ENCODE measurements at regions not wholly inside any gene's neighbourhood (a gene's known extent, or its start where the extent isn't known, plus 50 kb on each side); places are given as distances from the start of the nearest gene placed in this dataset.

- DNase-seq, result no peak
These were observed 50.6 kb upstream of the JAZF1 start for GRCh38 chr7:28231176-28231575.

- no peak for DNase-seq
These were observed 56.0 kb upstream of the JAZF1 start for GRCh38 chr7:28236560-28236959.

- DNase-seq, result no peak
These were observed 56.8 kb upstream of the JAZF1 start for GRCh38 chr7:28237363-28237762.

- no peak for DNase-seq
These were observed 59.2 kb upstream of the JAZF1 start for GRCh38 chr7:28239823-28240204.

GRCh38 chr7:28240481-28240880, 59.9 kb upstream of the JAZF1 start:
- no peak for DNase-seq

GRCh38 chr7:28243861-28244260, 63.3 kb upstream of the JAZF1 start:
- no peak for DNase-seq

GRCh38 chr7:28245123-28245878, 64.7 kb upstream of the JAZF1 start:
- no peak for DNase-seq

GRCh38 chr7:28246921-28247461, 66.4 kb upstream of the JAZF1 start:
- no peak for DNase-seq

GRCh38 chr7:28258240-28258639, 77.6 kb upstream of the JAZF1 start:
- DNase-seq, result no peak

GRCh38 chr7:28260969-28261368, 80.4 kb upstream of the JAZF1 start:
- no peak for DNase-seq

GRCh38 chr7:28263622-28264271, 83.2 kb upstream of the JAZF1 start:
- DNase-seq, result no peak

GRCh38 chr7:28266402-28266801, 85.8 kb upstream of the JAZF1 start:
- no peak for DNase-seq

GRCh38 chr7:28267012-28267411, 86.4 kb upstream of the JAZF1 start:
- no peak for DNase-seq

- DNase-seq, result no peak
These were observed 89.2 kb upstream of the JAZF1 start for GRCh38 chr7:28269700-28270361.

- DNase-seq, result no peak
These were observed 89.9 kb upstream of the JAZF1 start for GRCh38 chr7:28270536-28270935.

GRCh38 chr7:28272461-28272877, 91.9 kb upstream of the JAZF1 start:
- DNase-seq, result peak; percentile 24

- DNase-seq, result no peak
These were observed 95.7 kb upstream of the JAZF1 start for GRCh38 chr7:28276298-28276697.

- no peak for DNase-seq
These were observed 96.8 kb upstream of the JAZF1 start for GRCh38 chr7:28277364-28277763.

- no peak for DNase-seq
These were observed 97.4 kb upstream of the JAZF1 start for GRCh38 chr7:28277958-28278357.

- no peak for DNase-seq
These were observed 99.9 kb upstream of the JAZF1 start for GRCh38 chr7:28280516-28280915.

GRCh38 chr7:28290496-28290895, 109.9 kb upstream of the JAZF1 start:
- DNase-seq, result no peak

GRCh38 chr7:28291559-28291958, 111.0 kb upstream of the JAZF1 start:
- no peak for DNase-seq

GRCh38 chr7:28292834-28293526, 112.4 kb upstream of the JAZF1 start:
- no peak for DNase-seq
